GM21825 (cell line): ENCODE measurements at regions not wholly inside any gene's neighbourhood (a gene's known extent, or its start where the extent isn't known, plus 50 kb on each side); places are given as distances from the start of the nearest gene placed in this dataset.

ENCODE experiments used
- ATAC-seq: cut with Tn5 transposase; IDR thresholded peaks from one replicate; pipeline ENCODE4 v1.9.1; 2021; ENCODE audit warnings: mild to moderate bottlenecking, moderate library complexity; ENCODE audit not compliant: unreplicated experiment

GRCh38 chr3:153596401-153596800 lies 434.4 kb downstream of the RAP2B start:
- ATAC-seq, result no peak

GRCh38 chr3:153599685-153600084 lies 437.7 kb downstream of the RAP2B start:
- ATAC-seq, result no peak

DNA sequence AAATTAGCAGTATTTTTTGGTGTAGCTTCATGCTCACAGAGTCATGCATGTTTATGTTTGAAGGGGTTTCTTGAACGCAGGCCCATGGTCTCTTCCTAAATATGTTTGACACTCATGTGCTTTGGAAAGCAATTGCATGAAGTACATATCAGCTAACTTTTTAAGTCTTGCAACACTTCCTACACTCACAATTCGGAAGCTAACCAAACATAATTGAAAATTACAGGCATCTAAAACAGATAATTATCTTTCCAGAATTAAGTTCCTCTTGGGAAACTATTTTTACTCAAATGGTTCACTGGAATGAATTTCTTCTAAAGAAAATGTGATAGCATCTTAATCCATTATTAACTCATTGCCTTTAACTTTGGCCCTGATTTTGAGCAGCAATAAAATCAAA lies 438.9 kb downstream of the RAP2B start:
- ATAC-seq, result no peak

- no peak for ATAC-seq
Measured at GRCh38 chr3:153601374-153601853, 439.4 kb downstream of the RAP2B start.

GRCh38 chr3:153602801-153603200 lies 440.8 kb downstream of the RAP2B start:
- ATAC-seq, result no peak

DNA sequence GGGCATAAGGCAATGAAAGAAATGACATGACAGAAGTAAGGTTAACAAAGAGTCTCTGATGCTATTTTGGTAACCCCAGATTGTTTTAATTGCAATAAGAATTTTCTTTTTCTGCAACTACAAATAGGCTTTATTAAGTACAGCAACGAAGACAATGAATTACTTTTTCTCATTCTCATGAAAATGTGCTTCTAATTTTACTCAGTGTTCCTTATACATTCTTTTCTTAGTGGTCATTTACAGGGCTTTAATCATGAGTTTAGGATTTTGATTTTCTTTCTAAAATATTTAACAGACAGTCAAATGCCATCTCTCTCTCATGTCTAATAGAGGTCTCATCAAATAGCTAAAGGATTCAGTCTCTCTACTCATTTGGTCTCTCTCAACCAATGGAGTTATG lies 452.1 kb downstream of the RAP2B start:
- no peak for ATAC-seq

- no peak for ATAC-seq
Measured at GRCh38 chr3:153614563-153614962, 452.5 kb downstream of the RAP2B start.

DNA sequence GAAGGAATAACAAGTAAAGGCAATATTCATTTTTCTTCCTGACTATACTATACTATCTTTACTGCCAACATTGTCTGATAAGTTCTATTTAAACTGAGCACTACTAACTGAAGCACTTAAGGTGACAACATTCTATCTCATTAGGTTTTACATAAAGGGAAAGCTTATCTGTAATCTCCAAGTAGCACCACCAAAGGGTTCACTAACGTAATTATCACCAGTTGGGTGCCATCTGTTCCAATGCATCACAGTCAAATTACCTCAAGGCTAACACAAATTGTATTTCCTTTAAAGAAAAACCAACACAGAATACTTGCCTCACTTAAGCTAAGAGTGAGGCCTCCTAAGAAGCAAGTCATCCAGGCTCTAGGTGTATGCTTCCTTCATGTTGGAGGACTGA lies 453.8 kb downstream of the RAP2B start:
- ATAC-seq, result no peak

GRCh38 chr3:153617463-153617862 lies 455.4 kb downstream of the RAP2B start:
- ATAC-seq, result no peak

GRCh38 chr3:153618176-153618575 lies 456.1 kb downstream of the RAP2B start:
- no peak for ATAC-seq

- no peak for ATAC-seq
Measured at GRCh38 chr3:153619268-153619667, 457.2 kb downstream of the RAP2B start.

- peak; percentile 98 for ATAC-seq
Measured at GRCh38 chr3:153621953-153622352, 459.9 kb downstream of the RAP2B start.

GRCh38 chr3:153623834-153624233 lies 461.8 kb downstream of the RAP2B start:
- ATAC-seq, result no peak

- no peak for ATAC-seq
Measured at GRCh38 chr3:153624310-153625030, 462.4 kb downstream of the RAP2B start.

- ATAC-seq, result no peak
Measured at GRCh38 chr3:153625506-153625905, 463.5 kb downstream of the RAP2B start.

- ATAC-seq, result no peak
Measured at GRCh38 chr3:153626158-153626557, 464.1 kb downstream of the RAP2B start.

- ATAC-seq, result no peak
Measured at GRCh38 chr3:153628591-153628990, 466.6 kb downstream of the RAP2B start.

GRCh38 chr3:153629148-153629547 lies 467.1 kb downstream of the RAP2B start:
- no peak for ATAC-seq

GRCh38 chr3:153631102-153631501 lies 469.1 kb downstream of the RAP2B start:
- ATAC-seq, result no peak

DNA sequence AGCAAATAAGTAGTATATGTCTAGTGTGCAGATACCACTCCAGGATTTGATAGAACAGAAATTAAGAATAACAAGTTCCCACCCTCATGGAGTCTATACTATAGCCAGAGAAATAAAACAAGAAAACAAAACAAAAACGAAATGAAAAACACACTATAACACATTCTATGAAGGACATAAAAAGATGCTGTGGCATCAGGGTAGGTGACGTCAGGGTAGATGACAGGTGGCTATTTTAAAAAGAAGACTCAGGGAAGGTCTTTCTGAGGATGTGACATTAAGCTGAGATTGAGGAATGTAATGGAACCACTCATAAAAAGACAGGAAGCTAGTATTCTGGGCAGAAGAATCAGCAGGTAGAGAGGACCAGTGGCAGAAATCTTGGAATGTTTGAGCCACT lies 469.6 kb downstream of the RAP2B start:
- ATAC-seq, result no peak

- ATAC-seq, result no peak
Measured at GRCh38 chr3:153633407-153633806, 471.4 kb downstream of the RAP2B start.

GRCh38 chr3:153634683-153635082 lies 472.7 kb downstream of the RAP2B start:
- ATAC-seq, result no peak

- no peak for ATAC-seq
Measured at GRCh38 chr3:153639631-153640030, 477.6 kb downstream of the RAP2B start.
